Duodenal mucosa (tissue), 2 donors: ENCODE measurements at regions not wholly inside any gene's neighbourhood (a gene's known extent, or its start where the extent isn't known, plus 50 kb on each side); places are given as distances from the start of the nearest gene placed in this dataset.

Experiments used
- H3K27ac ChIP-seq: one replicate; pipeline ENCODE4 v1.7.0; 2013; ENCODE audit warnings: low read depth, low read length
- H3K27me3 ChIP-seq, 2 donors: one replicate each; pipeline ENCODE4 v1.7.0; 2013; ENCODE audit warnings: low read length in 2 of 2, control low read depth in 1 of 2; ENCODE audit not compliant: insufficient read depth in 2 of 2, control insufficient read depth in 1 of 2
- H3K36me3 ChIP-seq, 2 donors: one replicate each; pipeline ENCODE4 v1.7.0; 2013; ENCODE audit warnings: low read length in 2 of 2, control low read depth in 1 of 2; ENCODE audit not compliant: insufficient read depth in 2 of 2, control insufficient read depth in 1 of 2
- H3K4me1 ChIP-seq, 2 donors: one replicate each; pipeline ENCODE4 v1.7.0; 2013; ENCODE audit warnings: low read length in 2 of 2, control low read depth in 1 of 2; ENCODE audit not compliant: insufficient read depth in 2 of 2, control insufficient read depth in 1 of 2
- H3K4me3 ChIP-seq, 2 donors: one replicate each; pipeline ENCODE4 v1.7.0; 2013; ENCODE audit warnings: low read length in 2 of 2, low read depth in 1 of 2
- H3K9ac ChIP-seq, 2 donors: one replicate each; pipeline ENCODE4 v1.7.0; 2013; ENCODE audit warnings: low read length in 2 of 2, low read depth in 1 of 2
- H3K9me3 ChIP-seq, 2 donors: one replicate each; pipeline ENCODE4 v1.7.0; 2013; ENCODE audit warnings: low read length in 2 of 2, control low read depth in 1 of 2; ENCODE audit not compliant: control insufficient read depth in 1 of 2

- Histone ChIP-seq H3K4me1 (no peaks in the 10 kb centered on the region), H3K27ac (no peak overlapping the region), H3K36me3 (no peaks in the 10 kb centered on the region), H3K27me3 (no peaks in the 10 kb centered on the region), H3K4me3 (no peak overlapping the region), H3K9me3 (no peaks in the 10 kb centered on the region), H3K9ac (no peak overlapping the region)
These were observed 141.0 kb downstream of the INHBB start for GRCh38 chr2:120486946-120487345.

DNA sequence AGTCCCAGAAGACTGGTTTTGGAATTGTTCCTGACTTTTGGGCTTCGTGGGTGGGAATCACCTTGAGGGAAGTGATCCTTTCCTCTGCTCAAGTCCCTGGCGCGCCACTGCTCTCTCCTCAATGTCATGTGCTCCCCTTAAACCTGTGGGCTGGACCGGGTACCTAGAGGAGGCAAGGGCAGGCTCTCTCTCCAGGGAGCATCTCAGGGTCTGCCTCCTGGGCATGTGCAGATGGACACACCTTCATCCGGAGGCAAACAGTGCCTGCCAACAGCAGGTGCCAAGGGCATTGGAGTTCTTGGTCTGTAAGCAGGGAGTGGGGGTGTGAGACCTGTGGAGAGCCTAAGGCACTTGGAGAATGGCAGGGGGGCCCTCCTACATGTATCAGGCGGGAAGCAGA lies 142.6 kb downstream of the INHBB start:
- no peaks in the 10 kb centered on the region for H3K36me3 ChIP-seq
- H3K27ac ChIP-seq = no peak overlapping the region
- no peaks in the 10 kb centered on the region for H3K4me1 ChIP-seq
- H3K4me3 ChIP-seq = no peak overlapping the region
- no peak overlapping the region for H3K9ac ChIP-seq
- H3K9me3 ChIP-seq = no peaks in the 10 kb centered on the region
- H3K27me3 ChIP-seq = no peaks in the 10 kb centered on the region

DNA sequence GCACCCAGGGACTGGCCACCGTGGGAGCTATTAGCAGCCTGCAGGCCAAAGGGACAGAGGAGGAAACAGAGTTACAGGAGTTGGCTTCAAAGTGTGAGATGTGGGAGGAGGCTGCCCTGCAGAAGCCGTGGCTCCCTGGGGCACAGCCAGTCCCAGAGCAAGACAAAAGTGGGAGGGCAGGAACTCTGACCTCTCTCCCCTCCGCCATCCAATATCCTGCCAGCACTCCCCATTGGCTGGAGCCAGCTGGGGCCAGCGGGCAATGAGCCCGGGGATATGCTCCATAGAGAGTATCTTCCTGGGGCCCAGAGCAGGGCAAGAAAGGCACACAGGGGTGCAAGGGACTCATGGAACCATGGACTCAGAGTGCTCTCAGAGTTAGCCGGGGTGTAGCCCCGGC lies 143.1 kb downstream of the INHBB start:
- Histone ChIP-seq H3K9me3 (no peaks in the 10 kb centered on the region), H3K4me3 (no peak overlapping the region), H3K4me1 (no peaks in the 10 kb centered on the region), H3K27ac (no peak overlapping the region), H3K27me3 (no peaks in the 10 kb centered on the region), H3K36me3 (no peaks in the 10 kb centered on the region), H3K9ac (no peak overlapping the region)

DNA sequence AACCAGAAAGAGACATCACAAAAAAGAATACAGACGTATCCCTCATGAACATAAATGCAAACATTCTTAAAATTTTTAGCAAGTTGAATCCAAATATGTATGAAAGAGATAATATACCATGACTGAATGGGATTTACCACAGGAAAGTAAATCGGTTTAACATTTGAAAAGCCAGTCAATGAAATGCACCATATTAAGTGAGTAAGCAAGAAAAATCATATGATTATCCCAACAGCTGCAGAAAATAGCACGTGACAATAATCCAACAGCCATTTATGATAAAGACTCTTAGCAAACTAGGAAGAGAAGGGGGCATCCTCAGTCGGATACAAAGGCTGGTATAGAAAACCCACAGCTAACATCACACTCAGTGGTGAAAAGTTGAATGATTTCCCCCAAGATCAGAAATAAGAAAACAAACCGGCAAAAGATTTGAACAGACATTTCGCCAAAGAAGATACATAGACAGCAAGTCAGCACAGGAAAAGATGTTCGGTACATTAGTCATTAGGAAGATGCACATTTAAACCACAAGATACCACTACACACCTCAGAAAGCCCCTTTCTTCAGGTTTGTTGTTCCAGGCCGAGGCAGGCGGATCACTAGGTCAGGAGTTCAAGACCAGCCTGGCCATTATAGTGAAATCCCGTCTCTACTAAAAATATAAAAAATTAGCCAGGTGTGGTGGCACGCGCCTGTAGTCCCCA lies 144.3 kb downstream of the INHBB start:
- Histone ChIP-seq H3K4me1 (no peaks in the 10 kb centered on the region), H3K36me3 (no peaks in the 10 kb centered on the region), H3K4me3 (no peak overlapping the region), H3K27ac (no peak overlapping the region), H3K27me3 (no peaks in the 10 kb centered on the region), H3K9me3 (no peaks in the 10 kb centered on the region), H3K9ac (no peak overlapping the region)

DNA sequence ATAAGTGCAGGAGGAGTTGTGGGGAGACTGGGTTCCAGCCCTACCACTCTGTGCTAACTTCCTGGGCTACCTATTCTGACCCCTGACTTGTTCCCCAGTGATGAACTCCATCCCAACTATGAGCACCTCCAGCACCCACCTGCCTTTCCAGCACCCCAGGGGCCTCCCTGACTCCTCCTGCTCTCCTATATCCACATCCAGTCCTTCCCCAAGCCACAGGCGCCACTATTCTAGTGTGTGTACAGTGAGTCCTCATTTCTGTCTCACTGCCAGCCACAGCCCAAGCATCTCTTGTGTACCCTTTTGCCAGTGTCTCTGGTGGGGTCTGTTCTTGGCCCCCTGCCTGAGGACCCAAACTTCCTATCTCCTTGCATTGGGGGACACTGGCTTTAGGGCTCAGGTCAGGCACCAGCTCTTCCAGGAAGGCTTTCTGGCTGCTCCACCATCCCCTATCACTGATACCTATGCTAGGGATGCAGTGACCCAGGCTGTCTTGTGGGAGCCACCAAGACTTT lies 145.2 kb downstream of the INHBB start:
- no peak overlapping the region for H3K4me3 ChIP-seq
- H3K27ac ChIP-seq = no peak overlapping the region
- H3K36me3 ChIP-seq = no peaks in the 10 kb centered on the region
- no peaks in the 10 kb centered on the region for H3K27me3 ChIP-seq
- no peaks in the 10 kb centered on the region for H3K9me3 ChIP-seq
- H3K9ac ChIP-seq = no peak overlapping the region
- H3K4me1 ChIP-seq = no peaks in the 10 kb centered on the region

- H3K9me3 ChIP-seq = no peaks in the 10 kb centered on the region
- H3K27ac ChIP-seq = no peak overlapping the region
- H3K9ac ChIP-seq = no peak overlapping the region
- no peaks in the 10 kb centered on the region for H3K4me1 ChIP-seq
- H3K36me3 ChIP-seq = no peaks in the 10 kb centered on the region
- no peak overlapping the region for H3K4me3 ChIP-seq
- H3K27me3 ChIP-seq = no peaks in the 10 kb centered on the region
These were observed 147.3 kb downstream of the INHBB start for GRCh38 chr2:120493231-120493630.

DNA sequence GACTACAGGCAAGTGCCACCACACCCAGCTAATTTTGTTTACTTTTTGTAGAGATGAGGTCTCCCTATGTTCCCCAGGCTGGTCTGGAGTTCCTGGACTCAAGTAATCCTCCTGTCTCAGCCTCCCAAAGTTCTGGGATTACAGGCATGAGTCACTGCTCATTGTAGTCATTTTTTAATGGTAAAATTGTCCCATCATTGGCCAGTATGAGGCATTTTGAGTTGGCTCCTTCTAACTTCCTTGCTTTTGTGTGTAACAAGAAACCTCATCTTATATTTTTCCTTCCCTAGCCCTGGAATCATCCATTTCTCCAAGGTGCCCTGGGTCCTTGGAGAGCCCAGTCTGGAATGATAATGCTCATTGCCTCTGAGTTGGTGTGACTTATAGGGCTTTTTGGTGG lies 148.5 kb downstream of the INHBB start:
- H3K4me3 ChIP-seq = no peak overlapping the region
- H3K27me3 ChIP-seq = no peaks in the 10 kb centered on the region
- no peak overlapping the region for H3K27ac ChIP-seq
- H3K4me1 ChIP-seq = no peaks in the 10 kb centered on the region
- no peak overlapping the region for H3K9ac ChIP-seq
- H3K36me3 ChIP-seq = no peaks in the 10 kb centered on the region
- H3K9me3 ChIP-seq = no peaks in the 10 kb centered on the region

GRCh38 chr2:120495586-120495985 lies 149.7 kb downstream of the INHBB start:
- Histone ChIP-seq H3K4me3 (no peak overlapping the region), H3K9me3 (no peaks in the 10 kb centered on the region), H3K9ac (no peak overlapping the region), H3K4me1 (no peaks in the 10 kb centered on the region), H3K36me3 (no peaks in the 10 kb centered on the region), H3K27ac (no peak overlapping the region), H3K27me3 (no peaks in the 10 kb centered on the region)

DNA sequence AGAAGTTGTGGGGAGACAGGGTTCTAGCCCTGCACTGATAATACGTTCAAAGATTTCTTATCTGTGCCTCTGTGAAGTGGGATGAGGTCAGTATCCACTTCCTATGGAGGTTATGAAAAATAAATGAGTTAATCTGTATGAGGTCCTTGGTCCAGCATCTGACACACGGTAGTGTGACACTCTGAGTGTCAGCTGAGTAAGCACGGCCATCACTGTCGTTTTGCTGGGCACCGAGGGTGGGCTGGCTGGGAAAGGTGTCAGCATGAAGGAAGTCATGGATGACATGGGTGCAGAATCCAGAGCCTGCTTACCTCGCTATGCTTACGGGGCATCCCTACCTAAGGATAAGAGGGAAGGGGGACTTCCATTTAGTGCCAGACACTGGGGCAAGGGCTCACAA lies 150.3 kb downstream of the INHBB start:
- no peaks in the 10 kb centered on the region for H3K4me1 ChIP-seq
- H3K9ac ChIP-seq = no peak overlapping the region
- H3K36me3 ChIP-seq = no peaks in the 10 kb centered on the region
- H3K9me3 ChIP-seq = no peaks in the 10 kb centered on the region
- H3K27me3 ChIP-seq = no peaks in the 10 kb centered on the region
- no peak overlapping the region for H3K4me3 ChIP-seq
- no peak overlapping the region for H3K27ac ChIP-seq

- Histone ChIP-seq H3K9ac (no peak overlapping the region), H3K9me3 (no peaks in the 10 kb centered on the region), H3K36me3 (no peaks in the 10 kb centered on the region), H3K4me3 (no peak overlapping the region), H3K27me3 (no peaks in the 10 kb centered on the region), H3K4me1 (no peaks in the 10 kb centered on the region), H3K27ac (no peak overlapping the region)
These were observed 150.8 kb downstream of the INHBB start for GRCh38 chr2:120496759-120497158.
